ENCODE measurements at regions not wholly inside any gene's neighbourhood (a gene's known extent, or its start where the extent isn't known, plus 50 kb on each side); places are given as distances from the start of the nearest gene placed in this dataset.

GRCh38 chr1:5662086-5662743 is 330.0 kb downstream of the NPHP4 start (continued):
- TF ChIP-seq ZNF462 (CRISPR knock-in tag; IDR thresholded peaks at IDR 0.05) (no peak), POLR2AphosphoS5 (IDR thresholded peaks at IDR 0.05; ENCODE audit: low read depth) (no peak), CTCF (conservative IDR thresholded peaks at IDR 0.05; ENCODE audit: low read depth in 2 of 2) (no peak), ZNF331 (CRISPR knock-in tag; IDR thresholded peaks at IDR 0.05; ENCODE audit: low read depth) (no peak), ETS1 (IDR thresholded peaks at IDR 0.05) (no peak)
